ENCODE measurements at regions not wholly inside any gene's neighbourhood (a gene's known extent, or its start where the extent isn't known, plus 50 kb on each side); places are given as distances from the start of the nearest gene placed in this dataset.

GRCh38 chr10:83897626-83898025 is 241.7 kb upstream of the GHITM start:
- H3K4me3 Mint-ChIP-seq = no peak overlapping the region
- DNase-seq = no peak
- intact Hi-C loops (cut with micrococcal nuclease) = no loop called here
- Histone ChIP-seq H2AFZ (ENCODE audit: insufficient read depth, low read depth, low read length, poor library complexity, severe bottlenecking) (no peak overlapping the region), H3K27me3 (ENCODE audit: control insufficient read depth in 2 of 2, insufficient read depth in 2 of 2, low read length in 2 of 2) (no peaks in the 10 kb centered on the region), H3K4me2 (replicated peaks; ENCODE audit: extremely low read depth, low read length, poor library complexity, severe bottlenecking) (no peak overlapping the region), H3K27ac (ENCODE audit: low read depth in 1 of 2, low read length in 2 of 2) (no peak overlapping the region), H3K4me1 (ENCODE audit: control insufficient read depth in 1 of 2, insufficient read depth in 2 of 2, low read length in 2 of 2) (no peaks in the 10 kb centered on the region), H3K9ac (ENCODE audit: insufficient read depth, low read length, poor library complexity, severe bottlenecking) (no peak overlapping the region), H4K20me1 (ENCODE audit: insufficient read depth, low read length) (no peaks in the 10 kb centered on the region), H3K79me2 (ENCODE audit: insufficient read depth, low read length) (no peaks in the 10 kb centered on the region), H3K36me3 (replicated peaks in 1 of 2; ENCODE audit: control insufficient read depth in 1 of 2, insufficient read depth in 2 of 2, low read length in 2 of 2) (no peaks in the 10 kb centered on the region), H3K9me3 (replicated peaks in 1 of 2; ENCODE audit: control insufficient read depth in 1 of 2, insufficient read depth in 1 of 2, low read length in 2 of 2) (no peaks in the 10 kb centered on the region), H3K4me3 (replicated peaks in 1 of 3; ENCODE audit: low read depth in 2 of 3, low read length in 3 of 3) (no peak overlapping the region)
- H3K9me3 Mint-ChIP-seq = peaks cover under 1 to 8% (median 4%) of the 10 kb centered on the region in 7 donors
- no peak overlapping the region for H3K27ac Mint-ChIP-seq
- H3K4me1 Mint-ChIP-seq = no peaks in the 10 kb centered on the region
- no CpG with 5 or more reads among the region's 1 CpG for WGBS (ENCODE audit: insufficient coverage)
- TF ChIP-seq CTCF (IDR thresholded peaks at IDR 0.05) = no peak
- H3K27me3 Mint-ChIP-seq (ENCODE audit: low read depth in 3 of 3) = no peaks in the 10 kb centered on the region
- H3K36me3 Mint-ChIP-seq = no peaks in the 10 kb centered on the region

- intact Hi-C loops (cut with micrococcal nuclease) = no loop called here
- Mint-ChIP-seq H3K36me3 (no peaks in the 10 kb centered on the region), H3K4me3 (no peak overlapping the region), H3K27me3 (ENCODE audit: low read depth in 3 of 3) (peaks cover 0 to 14% (median 5%) of the 10 kb centered on the region in 3 donors), H3K4me1 (no peaks in the 10 kb centered on the region), H3K9me3 (peaks cover 0 to 2% (median 0%) of the 10 kb centered on the region in 7 donors), H3K27ac (no peak overlapping the region)
- Histone ChIP-seq H3K27ac (ENCODE audit: low read depth in 1 of 2, low read length in 2 of 2) (no peak overlapping the region), H3K4me2 (replicated peaks; ENCODE audit: extremely low read depth, low read length, poor library complexity, severe bottlenecking) (no peak overlapping the region), H2AFZ (ENCODE audit: insufficient read depth, low read depth, low read length, poor library complexity, severe bottlenecking) (no peak overlapping the region), H3K79me2 (ENCODE audit: insufficient read depth, low read length) (no peaks in the 10 kb centered on the region), H3K4me1 (ENCODE audit: control insufficient read depth in 1 of 2, insufficient read depth in 2 of 2, low read length in 2 of 2) (no peaks in the 10 kb centered on the region), H3K27me3 (ENCODE audit: control insufficient read depth in 2 of 2, insufficient read depth in 2 of 2, low read length in 2 of 2) (no peaks in the 10 kb centered on the region), H3K9me3 (replicated peaks in 1 of 2; ENCODE audit: control insufficient read depth in 1 of 2, insufficient read depth in 1 of 2, low read length in 2 of 2) (no peaks in the 10 kb centered on the region), H3K9ac (ENCODE audit: insufficient read depth, low read length, poor library complexity, severe bottlenecking) (no peak overlapping the region), H3K4me3 (replicated peaks in 1 of 3; ENCODE audit: low read depth in 2 of 3, low read length in 3 of 3) (no peak overlapping the region), H3K36me3 (replicated peaks in 1 of 2; ENCODE audit: control insufficient read depth in 1 of 2, insufficient read depth in 2 of 2, low read length in 2 of 2) (no peaks in the 10 kb centered on the region), H4K20me1 (ENCODE audit: insufficient read depth, low read length) (no peaks in the 10 kb centered on the region)
- TF ChIP-seq CTCF (IDR thresholded peaks at IDR 0.05) = no peak
- WGBS (ENCODE audit: insufficient coverage) = no CpG with 5 or more reads among the region's 2 CpGs
- DNase-seq = no peak
Measured at GRCh38 chr10:83908506-83908905, 230.8 kb upstream of the GHITM start.

All from CD14-positive monocyte (primary cell).